Prostate gland (tissue), 2 donors: ENCODE measurements at regions not wholly inside any gene's neighbourhood (a gene's known extent, or its start where the extent isn't known, plus 50 kb on each side); places are given as distances from the start of the nearest gene placed in this dataset.

Experiments used
- DNase-seq: peaks from one replicate; pipeline ENCODE4 v3.0.0-alpha.2; 2019; ENCODE audit warnings: low spot score
- H3K27ac ChIP-seq, 2 donors: fragments of 200-600 bp; sonication (generic); 2 replicates each; pipeline ENCODE4 v1.5.1; 2017 to 2019
- H3K27me3 ChIP-seq: fragments of 200-600 bp; sonication (generic); replicated peaks from 2 replicates; pipeline ENCODE4 v1.5.1; 2019; ENCODE audit not compliant: insufficient read depth
- H3K36me3 ChIP-seq, 2 donors: fragments of 200-600 bp; sonication (generic); 1 replicate in 1 of 2; 2 replicates in 1 of 2; pipeline versions ENCODE4 v1.5.1 to v1.8.1; 2017 to 2019
- H3K4me1 ChIP-seq: fragments of 200-600 bp; sonication (generic); replicated peaks from 2 replicates; pipeline ENCODE4 v1.5.1; 2019
- H3K4me3 ChIP-seq, 2 donors: fragments of 200-600 bp; sonication (generic); 2 replicates each; pipeline ENCODE4 v1.5.1; 2017 to 2019
- H3K9me3 ChIP-seq: fragments of 200-600 bp; sonication (generic); 2 replicates; pipeline ENCODE4 v1.5.1; 2017
- POLR2A ChIP-seq: fragments of 450-650 bp; IDR thresholded peaks from one replicate; pipeline ENCODE4 v1.6.1; 2016; ENCODE audit warnings: antibody characterized with exemption, mild to moderate bottlenecking
- POLR2AphosphoS5 ChIP-seq: sonication (generic); formaldehyde crosslinking; IDR thresholded peaks from one replicate; pipeline ENCODE4 v1.6.1; 2017; ENCODE audit warnings: antibody characterized with exemption
- WGBS: methylation state at CpG from one replicate; pipeline ENCODE4 v1.1.5; 2018; 5-methylcytosine and 5-hydroxymethylcytosine counted together
- intact Hi-C: fragments of 100-400 bp; cut with DNase I; formaldehyde crosslinking; loops from one replicate; pipeline ENCODE4 v1.14.2; 2022
- TF ChIP-seq, protein P1 (sequence below), 4 experiments: fragments of 200-600 bp in 2 of 4; fragments of 450-650 bp in 2 of 4; sonication (generic) in 2 of 4; IDR thresholded peaks; 1 replicate in 3 of 4; 2 replicates in 1 of 4; pipeline ENCODE4 v1.5.1; 2016 to 2019; ENCODE audit warnings: antibody characterized with exemption in 4 of 4, mild to moderate bottlenecking in 2 of 4, moderate library complexity in 2 of 4

DNA sequence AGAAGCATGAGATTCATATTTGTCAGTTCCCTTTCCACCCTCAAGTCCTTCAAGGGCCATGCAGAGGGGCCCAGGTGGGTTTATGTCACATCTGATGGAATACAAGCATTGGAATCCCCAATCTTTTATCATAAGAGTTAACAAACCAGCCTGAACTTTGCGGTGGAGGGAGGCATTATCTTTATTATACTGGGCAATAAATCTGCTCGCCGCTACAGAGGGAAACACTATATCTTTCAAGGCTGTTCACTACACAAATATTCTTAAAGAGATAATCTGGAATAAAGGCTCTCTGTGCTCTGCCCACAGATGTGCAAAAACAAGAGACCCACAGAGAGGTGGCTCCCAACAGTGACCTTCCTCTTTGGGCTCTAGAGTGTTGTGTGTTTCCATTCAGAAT, 153.6 kb upstream of the PLEKHA5 start:
- no peaks in the 10 kb centered on the region for H3K4me1 ChIP-seq
- H3K36me3 ChIP-seq: no peaks in the 10 kb centered on the region
- TF ChIP-seq, protein P1, sequence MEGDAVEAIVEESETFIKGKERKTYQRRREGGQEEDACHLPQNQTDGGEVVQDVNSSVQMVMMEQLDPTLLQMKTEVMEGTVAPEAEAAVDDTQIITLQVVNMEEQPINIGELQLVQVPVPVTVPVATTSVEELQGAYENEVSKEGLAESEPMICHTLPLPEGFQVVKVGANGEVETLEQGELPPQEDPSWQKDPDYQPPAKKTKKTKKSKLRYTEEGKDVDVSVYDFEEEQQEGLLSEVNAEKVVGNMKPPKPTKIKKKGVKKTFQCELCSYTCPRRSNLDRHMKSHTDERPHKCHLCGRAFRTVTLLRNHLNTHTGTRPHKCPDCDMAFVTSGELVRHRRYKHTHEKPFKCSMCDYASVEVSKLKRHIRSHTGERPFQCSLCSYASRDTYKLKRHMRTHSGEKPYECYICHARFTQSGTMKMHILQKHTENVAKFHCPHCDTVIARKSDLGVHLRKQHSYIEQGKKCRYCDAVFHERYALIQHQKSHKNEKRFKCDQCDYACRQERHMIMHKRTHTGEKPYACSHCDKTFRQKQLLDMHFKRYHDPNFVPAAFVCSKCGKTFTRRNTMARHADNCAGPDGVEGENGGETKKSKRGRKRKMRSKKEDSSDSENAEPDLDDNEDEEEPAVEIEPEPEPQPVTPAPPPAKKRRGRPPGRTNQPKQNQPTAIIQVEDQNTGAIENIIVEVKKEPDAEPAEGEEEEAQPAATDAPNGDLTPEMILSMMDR (IDR thresholded peaks at IDR 0.05): no peak
- TF ChIP-seq POLR2A: no peak
- no peak for TF ChIP-seq POLR2AphosphoS5
- H3K27me3 ChIP-seq: no peaks in the 10 kb centered on the region
- no peaks in the 10 kb centered on the region for H3K9me3 ChIP-seq
- WGBS: 52% methylated on average over 3 of the region's 3 CpGs
- intact Hi-C loops: no loop called here
- DNase-seq: no peak
- H3K4me3 ChIP-seq: no peak overlapping the region
- no peak overlapping the region for H3K27ac ChIP-seq

DNA sequence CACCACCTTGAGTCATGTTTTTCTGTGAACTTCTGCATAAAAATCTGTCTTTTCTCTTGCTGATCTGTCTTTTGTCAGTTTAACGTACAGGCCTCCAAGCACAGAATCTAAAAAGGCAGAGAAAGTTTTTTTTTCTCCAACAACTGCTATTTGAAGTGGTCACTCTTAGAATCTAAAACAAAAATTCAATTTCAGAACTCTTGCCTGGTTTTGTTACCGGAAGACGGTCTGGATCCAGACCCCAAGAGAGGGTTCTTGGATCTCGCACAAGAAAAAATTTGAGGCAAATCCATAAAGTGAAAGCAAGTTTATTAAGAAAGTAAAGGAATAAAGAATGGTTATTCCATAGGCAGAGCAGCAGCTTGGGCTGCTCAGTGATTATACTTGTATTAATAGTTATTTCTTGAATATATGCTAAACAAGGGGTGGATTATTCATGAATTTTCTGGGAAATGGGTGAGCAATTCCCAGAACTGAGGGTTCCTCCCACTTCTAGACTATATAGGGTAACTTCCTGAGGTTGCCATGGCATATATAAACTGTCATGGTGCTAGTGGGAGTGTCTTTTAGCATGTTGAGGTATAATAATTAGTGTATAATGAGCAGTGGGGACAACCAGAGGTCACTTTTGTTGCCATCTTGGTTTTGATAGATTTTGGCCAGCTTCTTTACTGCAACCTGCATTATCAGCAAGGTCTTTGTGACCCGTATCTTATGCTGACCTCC, 150.0 kb upstream of the PLEKHA5 start:
- intact Hi-C loops: no loop called here
- no peak for DNase-seq
- WGBS: 89% methylated on average over 5 of the region's 5 CpGs
- Histone ChIP-seq H3K4me1 (no peaks in the 10 kb centered on the region), H3K4me3 (no peak overlapping the region), H3K27me3 (no peaks in the 10 kb centered on the region), H3K9me3 (no peaks in the 10 kb centered on the region), H3K27ac (no peak overlapping the region), H3K36me3 (no peaks in the 10 kb centered on the region)
- TF ChIP-seq, protein P1 (IDR thresholded peaks at IDR 0.05): no peak

DNA sequence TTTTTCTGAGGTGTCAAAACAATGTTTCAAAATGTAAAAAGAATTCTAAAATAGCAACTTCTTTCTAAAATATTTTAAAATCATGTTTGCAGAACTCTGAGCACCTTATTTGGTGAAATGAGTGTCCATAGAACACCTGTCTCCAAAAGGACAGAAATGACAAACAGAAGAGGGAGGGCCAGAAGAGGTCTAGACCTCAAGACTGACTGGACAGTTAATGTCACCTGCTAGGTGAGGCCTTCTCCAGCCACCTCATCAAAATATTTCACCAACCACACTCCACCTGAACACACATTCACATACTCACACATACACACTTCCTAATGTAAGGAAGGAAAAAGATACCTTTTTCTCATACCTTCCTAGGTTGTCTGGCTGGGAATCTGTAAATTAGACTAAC, 147.8 kb upstream of the PLEKHA5 start:
- no peak overlapping the region for H3K4me3 ChIP-seq
- H3K27ac ChIP-seq: no peak overlapping the region
- no peaks in the 10 kb centered on the region for H3K4me1 ChIP-seq
- intact Hi-C loops: no loop called here
- H3K9me3 ChIP-seq: no peaks in the 10 kb centered on the region
- DNase-seq: no peak
- H3K27me3 ChIP-seq: no peaks in the 10 kb centered on the region
- H3K36me3 ChIP-seq: no peaks in the 10 kb centered on the region
- TF ChIP-seq POLR2AphosphoS5: no peak
- TF ChIP-seq POLR2A: no peak
- TF ChIP-seq, protein P1 (IDR thresholded peaks at IDR 0.05): no peak

DNA sequence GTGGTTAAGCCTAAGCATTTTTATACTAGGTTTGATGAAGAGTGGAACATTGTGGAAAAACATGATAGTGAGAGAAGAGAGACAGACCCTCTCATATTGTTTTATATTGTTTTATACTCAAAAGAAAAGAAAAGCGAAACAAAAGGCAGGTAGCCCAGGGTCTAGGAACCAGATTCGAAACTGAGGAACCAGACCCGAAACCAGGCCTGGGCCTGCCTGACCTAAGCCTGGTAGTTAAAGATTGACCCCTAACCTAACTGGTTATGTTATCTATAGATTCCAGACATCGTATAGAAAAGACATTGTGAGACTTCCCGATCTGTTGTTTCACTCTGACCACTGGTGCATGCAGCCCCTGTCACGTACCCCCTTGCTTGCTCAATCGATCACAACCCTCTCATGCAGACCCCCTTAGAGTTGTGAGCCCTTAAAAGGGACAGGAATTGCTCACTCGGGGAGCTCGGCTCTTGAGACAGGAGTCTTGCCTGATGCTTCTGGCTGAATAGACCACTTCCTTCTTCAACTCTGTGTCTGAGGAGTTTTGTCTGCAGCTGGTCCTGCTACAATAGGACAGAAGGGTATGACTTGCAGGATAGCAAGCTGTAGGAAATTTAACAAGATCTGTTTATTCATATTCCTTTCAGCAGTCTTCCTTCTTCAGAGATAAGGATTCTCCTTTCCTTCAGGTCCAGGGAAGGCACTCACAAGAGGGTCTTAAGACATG, 147.1 kb upstream of the PLEKHA5 start:
- TF ChIP-seq, protein P1 (IDR thresholded peaks at IDR 0.05): no peak
- no peak for TF ChIP-seq POLR2A
- no peaks in the 10 kb centered on the region for H3K27me3 ChIP-seq
- 95% methylated on average over 9 of the region's 9 CpGs for WGBS
- no peak overlapping the region for H3K4me3 ChIP-seq
- no peaks in the 10 kb centered on the region for H3K9me3 ChIP-seq
- intact Hi-C loops: no loop called here
- H3K4me1 ChIP-seq: no peaks in the 10 kb centered on the region
- H3K27ac ChIP-seq: no peak overlapping the region
- H3K36me3 ChIP-seq: no peaks in the 10 kb centered on the region
- DNase-seq: no peak

DNA sequence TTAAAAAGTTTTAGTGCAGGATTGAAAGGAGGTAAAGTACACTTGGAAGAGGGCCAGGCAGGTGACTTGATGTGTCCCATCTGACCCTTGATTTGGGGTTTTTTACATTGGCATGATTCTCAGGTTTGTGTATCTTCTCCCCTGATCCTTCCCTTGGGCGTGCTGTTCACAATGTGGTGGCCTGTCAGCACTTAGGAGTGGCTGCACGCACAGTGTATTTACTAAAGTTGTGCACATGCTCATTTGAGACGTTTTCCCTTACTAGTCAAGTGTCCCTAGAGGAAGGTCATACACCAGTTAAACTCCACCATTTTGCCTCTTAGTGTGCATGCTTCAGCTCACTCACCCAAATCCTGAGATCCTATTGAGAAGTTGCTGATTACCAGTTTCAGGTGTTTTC, 145.7 kb upstream of the PLEKHA5 start:
- WGBS: 93% methylated on average over 3 of the region's 3 CpGs
- no peaks in the 10 kb centered on the region for H3K4me1 ChIP-seq
- no peak for DNase-seq
- H3K36me3 ChIP-seq: no peaks in the 10 kb centered on the region
- H3K27me3 ChIP-seq: no peaks in the 10 kb centered on the region
- no peaks in the 10 kb centered on the region for H3K9me3 ChIP-seq
- intact Hi-C loops: no loop called here
- no peak overlapping the region for H3K4me3 ChIP-seq
- TF ChIP-seq POLR2A: no peak
- TF ChIP-seq, protein P1 (IDR thresholded peaks at IDR 0.05): no peak
- no peak for TF ChIP-seq POLR2AphosphoS5
- H3K27ac ChIP-seq: no peak overlapping the region
